Lung (tissue), 11 donors: ENCODE measurements at regions not wholly inside any gene's neighbourhood (a gene's known extent, or its start where the extent isn't known, plus 50 kb on each side); places are given as distances from the start of the nearest gene placed in this dataset.

Experiments used
- ATAC-seq: fragments of 200-7000 bp; cut with Tn5 transposase; one replicate; pipeline ENCODE4 v1.9.1; 2020; ENCODE audit warnings: moderate number of reproducible peaks; ENCODE audit not compliant: insufficient read depth, low FRiP score
- DNase-seq, 3 donors: peaks; one replicate each; pipeline ENCODE4 v3.0.0-alpha.2; 2013 to 2017
- H3K27ac ChIP-seq, 2 donors: one replicate each; pipeline ENCODE4 v1.5.1; 2013; ENCODE audit warnings: mild to moderate bottlenecking in 2 of 2, moderate library complexity in 2 of 2, control low read depth in 1 of 2, inconsistent platforms in 1 of 2, low read depth in 1 of 2, low read length in 1 of 2
- H3K27me3 ChIP-seq, 3 donors: one replicate each; pipeline ENCODE4 v1.5.1; 2013; ENCODE audit warnings: low read length in 2 of 3; ENCODE audit not compliant: control insufficient read depth in 3 of 3, insufficient read depth in 3 of 3
- H3K36me3 ChIP-seq, 4 donors: one replicate each; pipeline ENCODE4 v1.5.1; 2013; ENCODE audit warnings: low read length in 4 of 4, mild to moderate bottlenecking in 1 of 4, moderate library complexity in 1 of 4; ENCODE audit not compliant: control insufficient read depth in 4 of 4, insufficient read depth in 4 of 4
- H3K4me1 ChIP-seq, 5 donors: one replicate each; pipeline ENCODE4 v1.5.1; 2013; ENCODE audit warnings: low read length in 5 of 5, mild to moderate bottlenecking in 2 of 5, moderate library complexity in 1 of 5; ENCODE audit not compliant: control insufficient read depth in 5 of 5, insufficient read depth in 5 of 5
- H3K4me3 ChIP-seq: one replicate; pipeline ENCODE4 v1.5.1; 2013; ENCODE audit warnings: mild to moderate bottlenecking, control low read depth, moderate library complexity
- H3K9ac ChIP-seq, 2 donors: one replicate each; pipeline ENCODE4 v1.5.1; 2013; ENCODE audit warnings: low read length in 2 of 2, control low read depth in 1 of 2; ENCODE audit not compliant: insufficient read depth in 1 of 2
- H3K9me3 ChIP-seq, 4 donors: one replicate each; pipeline ENCODE4 v1.5.1; 2013; ENCODE audit warnings: low read length in 3 of 4, mild to moderate bottlenecking in 1 of 4, moderate library complexity in 1 of 4; ENCODE audit not compliant: control insufficient read depth in 4 of 4, insufficient read depth in 3 of 4
- CTCF ChIP-seq: IDR thresholded peaks from 2 replicates; pipeline ENCODE4 v1.5.1; 2012; ENCODE audit warnings: mild to moderate bottlenecking; ENCODE audit errors: control extremely low read depth, extremely low read depth
- WGBS, 2 donors: extraction: QIAGEN DNeasy Blood & Tissue Kit; methylation state at CpG; one replicate each; pipeline ENCODE4 v1.1.7; 2013; 5-methylcytosine and 5-hydroxymethylcytosine counted together
- donor health status: control.
- donor health status: control.
- donor health status: Bipolar disorder and iron deficiency.
- donor health status: healthy.
- donor health status: DM: yes; HTN: yes; CAD: no.

DNA sequence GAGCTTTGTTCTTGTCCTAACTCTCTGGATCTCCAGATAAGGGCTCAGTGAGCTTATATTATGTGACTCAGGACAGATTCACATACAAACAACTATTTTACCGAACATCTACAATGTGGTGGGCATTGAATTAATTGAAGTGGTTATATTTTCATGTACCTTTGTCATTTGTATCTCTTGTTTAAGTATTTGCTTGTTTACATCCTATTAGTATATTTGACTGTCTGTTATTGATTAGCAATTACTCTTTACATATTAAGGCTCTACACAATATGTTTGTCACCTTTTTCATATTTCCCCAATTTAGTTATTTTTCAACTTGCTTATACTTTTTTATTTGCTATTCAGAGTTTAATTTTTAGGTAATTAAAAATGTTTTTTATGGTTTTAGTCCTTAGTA lies 222.4 kb downstream of the TFAP2C start:
- DNase-seq (no peak), ATAC-seq (no peak)
- Histone ChIP-seq H3K9ac (no peak overlapping the region), H3K9me3 (no peaks in the 10 kb centered on the region), H3K27me3 (peaks cover 0 to 8% (median 0%) of the 10 kb centered on the region in 3 donors), H3K4me1 (no peaks in the 10 kb centered on the region), H3K27ac (no peak overlapping the region), H3K36me3 (no peaks in the 10 kb centered on the region), H3K4me3 (no peak overlapping the region)
- 84 to 95% methylated on average over 1 of the region's 1 CpG for WGBS, 2 donors
- no peak for TF ChIP-seq CTCF

- DNase-seq (no peak), ATAC-seq (no peak)
- H3K4me3 ChIP-seq: no peak overlapping the region
- H3K36me3 ChIP-seq: no peaks in the 10 kb centered on the region
- H3K9me3 ChIP-seq: no peaks in the 10 kb centered on the region
- WGBS, 2 donors: 63 to 65% methylated on average over 7 of the region's 7 CpGs
- peaks cover 0 to 8% (median 0%) of the 10 kb centered on the region in 5 donors for H3K4me1 ChIP-seq
- H3K9ac ChIP-seq: no peak overlapping the region
- TF ChIP-seq CTCF: no peak
- H3K27ac ChIP-seq: no peak overlapping the region
- H3K27me3 ChIP-seq: peaks cover 0 to 3% (median 0%) of the 10 kb centered on the region in 3 donors
Measured at GRCh38 chr20:56855708-56856107, 226.6 kb downstream of the TFAP2C start.

DNA sequence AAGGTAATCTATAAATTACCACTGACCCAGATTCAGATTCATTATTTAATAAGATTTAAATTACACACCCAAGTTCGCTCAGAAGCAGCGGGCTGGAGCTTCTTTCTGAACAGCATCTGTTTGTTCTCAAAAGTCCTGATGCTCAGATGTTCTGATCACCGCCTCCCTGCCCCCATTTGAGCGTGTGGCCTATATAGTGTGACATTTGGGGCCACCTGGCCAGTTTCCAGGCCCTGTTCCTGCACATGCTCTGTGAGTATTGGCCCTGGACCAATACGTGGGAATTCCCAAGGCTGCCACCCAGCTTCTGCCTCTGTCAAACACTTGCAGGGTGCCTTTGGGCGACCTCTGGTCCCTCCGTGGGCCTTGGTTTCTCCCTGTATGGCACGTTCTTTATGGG lies 228.8 kb downstream of the TFAP2C start:
- Histone ChIP-seq H3K4me1 (peaks cover 0 to 8% (median 0%) of the 10 kb centered on the region in 5 donors), H3K9me3 (no peaks in the 10 kb centered on the region), H3K27me3 (peaks cover 0 to 6% (median 3%) of the 10 kb centered on the region in 3 donors), H3K27ac (no peak overlapping the region), H3K4me3 (no peak overlapping the region), H3K36me3 (no peaks in the 10 kb centered on the region), H3K9ac (no peak overlapping the region)
- DNase-seq: peak in 2 of 3 donors; percentile 32 to 48
- ATAC-seq: no peak
- TF ChIP-seq CTCF: no peak
- 77 to 83% methylated on average over 8 of the region's 8 CpGs for WGBS, 2 donors
